GM21576 (cell line): ENCODE measurements at regions not wholly inside any gene's neighbourhood (a gene's known extent, or its start where the extent isn't known, plus 50 kb on each side); places are given as distances from the start of the nearest gene placed in this dataset.
A peak's percentile ranks its signal among the peaks of the same experiment; 100 is the strongest.
"Not testable (repeated sequence)": the region's sequence is repeated elsewhere in the genome, so short reads cannot be mapped to it uniquely, and the experiment has no call there.

Experiments used
- ATAC-seq: cut with Tn5 transposase; IDR thresholded peaks from one replicate; pipeline ENCODE4 v1.9.1; 2021; ENCODE audit warnings: mild to moderate bottlenecking, moderate library complexity; ENCODE audit not compliant: unreplicated experiment

- ATAC-seq, result peak; percentile 65
These were observed 62.1 kb upstream of the LANCL3 start for GRCh38 chrX:37509349-37509748.

- not testable (repeated sequence) for ATAC-seq
These were observed 54.9 kb upstream of the LANCL3 start for GRCh38 chrX:37516512-37516911.

- ATAC-seq, result not testable (repeated sequence)
These were observed 52.2 kb upstream of the LANCL3 start for GRCh38 chrX:37519261-37519660.

- ATAC-seq, result not testable (repeated sequence)
These were observed 50.5 kb upstream of the LANCL3 start for GRCh38 chrX:37520860-37521450.
